Parathyroid adenoma (tissue), 2 donors: ENCODE measurements at regions not wholly inside any gene's neighbourhood (a gene's known extent, or its start where the extent isn't known, plus 50 kb on each side); places are given as distances from the start of the nearest gene placed in this dataset.

Experiments
- H2AFZ ChIP-seq: fragments of 300-600 bp; sonication (generic); one replicate; pipeline ENCODE4 v1.7.0; 2017; ENCODE audit warnings: antibody characterized with exemption, mild to moderate bottlenecking
- H3K27ac ChIP-seq: fragments of 300-600 bp; sonication (generic); one replicate; pipeline ENCODE4 v1.7.0; 2017
- H3K27me3 ChIP-seq: fragments of 300-600 bp; sonication (generic); one replicate; pipeline ENCODE4 v1.7.0; 2017; ENCODE audit warnings: low read length; ENCODE audit not compliant: control insufficient read depth, insufficient read depth
- H3K36me3 ChIP-seq: fragments of 300-600 bp; sonication (generic); one replicate; pipeline ENCODE4 v1.7.0; 2017; ENCODE audit warnings: low read length; ENCODE audit not compliant: control insufficient read depth, insufficient read depth
- H3K4me1 ChIP-seq: fragments of 300-600 bp; sonication (generic); one replicate; pipeline ENCODE4 v1.7.0; 2017; ENCODE audit warnings: control low read depth
- H3K4me2 ChIP-seq: fragments of 300-600 bp; sonication (generic); one replicate; pipeline ENCODE4 v1.7.0; 2017; ENCODE audit warnings: low read length
- H3K4me3 ChIP-seq: fragments of 300-600 bp; sonication (generic); one replicate; pipeline ENCODE4 v1.7.0; 2017; ENCODE audit warnings: low read depth, low read length
- H3K79me2 ChIP-seq: fragments of 300-600 bp; sonication (generic); one replicate; pipeline ENCODE4 v1.7.0; 2017; ENCODE audit warnings: control low read depth
- H3K9ac ChIP-seq: fragments of 300-600 bp; sonication (generic); one replicate; pipeline ENCODE4 v1.7.0; 2017; ENCODE audit warnings: mild to moderate bottlenecking
- H3K9me3 ChIP-seq: fragments of 300-600 bp; sonication (generic); one replicate; pipeline ENCODE4 v1.7.0; 2017; ENCODE audit warnings: low read length; ENCODE audit not compliant: control insufficient read depth
- TF ChIP-seq, protein P1 (sequence below): fragments of 300-600 bp; sonication (generic); IDR thresholded peaks from one replicate; pipeline ENCODE4 v1.7.0; 2017; ENCODE audit warnings: antibody characterized with exemption, mild to moderate bottlenecking
- donor health status: primary hyperparathyroidism.

DNA sequence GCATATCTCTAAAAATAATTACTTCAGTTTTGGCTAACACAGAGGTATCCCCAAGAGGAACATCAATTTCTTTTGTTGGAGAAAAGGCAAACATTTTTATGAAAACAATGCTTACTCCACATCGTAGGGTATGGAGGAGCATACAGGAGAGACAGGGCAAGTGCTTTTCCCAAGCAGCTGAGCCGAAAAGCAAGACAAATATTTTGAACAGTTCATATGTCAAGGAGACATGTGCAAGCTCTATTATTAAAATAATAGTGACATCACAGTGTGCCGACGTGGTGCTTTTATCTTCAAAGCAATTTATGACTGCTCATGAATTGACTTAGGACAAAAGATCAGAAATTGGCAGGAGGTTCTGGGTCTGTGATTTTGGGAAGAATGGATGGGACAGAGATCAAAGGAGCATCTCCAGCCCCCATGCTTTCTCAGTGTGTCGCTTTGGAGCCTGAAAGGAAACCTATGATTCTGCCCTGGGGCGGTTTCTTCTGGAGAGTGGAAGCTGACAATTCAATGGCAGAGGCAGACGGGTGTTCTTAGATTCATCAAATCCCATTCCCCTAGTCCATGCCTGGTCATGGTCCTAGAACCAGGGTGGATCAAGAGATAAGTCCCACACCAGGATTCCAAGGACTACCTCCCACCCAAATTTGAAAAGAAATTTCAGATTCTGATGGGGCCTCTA, 97.1 kb downstream of the JCAD start:
- Histone ChIP-seq H3K9me3 (no peaks in the 10 kb centered on the region), H3K4me1 (peaks cover 9% of the 10 kb centered on the region), H3K79me2 (no peaks in the 10 kb centered on the region)

DNA sequence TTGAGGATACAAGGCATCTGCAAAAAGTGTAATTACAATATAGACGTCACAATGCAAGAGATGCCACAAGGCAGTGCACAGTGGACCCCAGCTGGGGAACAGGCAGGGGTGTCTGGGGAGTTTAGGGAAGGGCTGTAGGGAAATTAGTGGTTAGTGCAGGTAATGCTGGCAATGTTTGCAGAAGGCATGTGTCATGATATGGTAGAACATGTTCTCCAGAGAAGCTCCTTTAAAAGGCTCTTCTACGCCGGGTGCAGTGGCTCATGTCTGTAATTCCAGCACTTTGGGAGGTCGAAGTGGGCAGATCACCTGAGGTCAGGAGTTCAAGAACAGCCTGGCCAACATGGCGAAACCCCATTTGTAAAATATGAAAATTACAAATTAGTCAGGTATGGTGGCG, 98.0 kb downstream of the JCAD start:
- H3K4me1 ChIP-seq, result peaks cover 9% of the 10 kb centered on the region
- H3K27me3 ChIP-seq, result no peaks in the 10 kb centered on the region
- no peaks in the 10 kb centered on the region for H3K36me3 ChIP-seq
- H3K27ac ChIP-seq, result no peak overlapping the region
- H3K9ac ChIP-seq, result no peak overlapping the region
- H2AFZ ChIP-seq, result no peak overlapping the region
- H3K9me3 ChIP-seq, result no peaks in the 10 kb centered on the region
- H3K4me2 ChIP-seq, result no peak overlapping the region
- no peak overlapping the region for H3K4me3 ChIP-seq
- H3K79me2 ChIP-seq, result no peaks in the 10 kb centered on the region
- TF ChIP-seq, protein P1, sequence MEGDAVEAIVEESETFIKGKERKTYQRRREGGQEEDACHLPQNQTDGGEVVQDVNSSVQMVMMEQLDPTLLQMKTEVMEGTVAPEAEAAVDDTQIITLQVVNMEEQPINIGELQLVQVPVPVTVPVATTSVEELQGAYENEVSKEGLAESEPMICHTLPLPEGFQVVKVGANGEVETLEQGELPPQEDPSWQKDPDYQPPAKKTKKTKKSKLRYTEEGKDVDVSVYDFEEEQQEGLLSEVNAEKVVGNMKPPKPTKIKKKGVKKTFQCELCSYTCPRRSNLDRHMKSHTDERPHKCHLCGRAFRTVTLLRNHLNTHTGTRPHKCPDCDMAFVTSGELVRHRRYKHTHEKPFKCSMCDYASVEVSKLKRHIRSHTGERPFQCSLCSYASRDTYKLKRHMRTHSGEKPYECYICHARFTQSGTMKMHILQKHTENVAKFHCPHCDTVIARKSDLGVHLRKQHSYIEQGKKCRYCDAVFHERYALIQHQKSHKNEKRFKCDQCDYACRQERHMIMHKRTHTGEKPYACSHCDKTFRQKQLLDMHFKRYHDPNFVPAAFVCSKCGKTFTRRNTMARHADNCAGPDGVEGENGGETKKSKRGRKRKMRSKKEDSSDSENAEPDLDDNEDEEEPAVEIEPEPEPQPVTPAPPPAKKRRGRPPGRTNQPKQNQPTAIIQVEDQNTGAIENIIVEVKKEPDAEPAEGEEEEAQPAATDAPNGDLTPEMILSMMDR, result no peak

More for the DNA sequence above, 97.1 kb downstream of the JCAD start:
- TF ChIP-seq, protein P1, result no peak
- Histone ChIP-seq H3K4me3 (no peak overlapping the region), H2AFZ (no peak overlapping the region), H3K4me2 (no peak overlapping the region), H3K27ac (no peak overlapping the region), H3K27me3 (no peaks in the 10 kb centered on the region), H3K36me3 (no peaks in the 10 kb centered on the region), H3K9ac (no peak overlapping the region)

DNA sequence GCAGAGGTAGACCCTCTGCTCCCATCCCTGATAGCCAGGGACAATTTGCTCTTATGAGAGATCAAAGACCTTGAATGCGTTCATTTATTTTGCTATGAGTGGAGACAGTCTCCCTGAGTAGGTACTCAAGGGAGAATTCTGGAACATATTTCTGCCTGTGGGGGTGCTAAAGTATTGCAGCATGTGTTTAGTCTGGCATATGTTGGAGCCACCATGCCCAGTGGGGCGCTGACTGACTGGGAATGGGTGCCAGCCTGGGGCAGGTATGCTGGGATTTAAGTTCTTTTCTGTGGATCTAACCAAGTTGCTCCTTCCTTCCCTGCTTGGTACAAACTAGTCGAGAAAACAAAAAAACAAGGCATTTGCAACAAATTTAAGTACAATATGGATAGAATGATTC, 99.1 kb downstream of the JCAD start:
- H3K4me1 ChIP-seq, result peaks cover 9% of the 10 kb centered on the region
- H2AFZ ChIP-seq, result no peak overlapping the region
- no peaks in the 10 kb centered on the region for H3K36me3 ChIP-seq
- no peak overlapping the region for H3K4me3 ChIP-seq
- TF ChIP-seq, protein P1, result no peak
- H3K27me3 ChIP-seq, result no peaks in the 10 kb centered on the region
- no peak overlapping the region for H3K9ac ChIP-seq
- no peak overlapping the region for H3K27ac ChIP-seq
- H3K79me2 ChIP-seq, result no peaks in the 10 kb centered on the region
- H3K9me3 ChIP-seq, result no peaks in the 10 kb centered on the region
- no peak overlapping the region for H3K4me2 ChIP-seq

DNA sequence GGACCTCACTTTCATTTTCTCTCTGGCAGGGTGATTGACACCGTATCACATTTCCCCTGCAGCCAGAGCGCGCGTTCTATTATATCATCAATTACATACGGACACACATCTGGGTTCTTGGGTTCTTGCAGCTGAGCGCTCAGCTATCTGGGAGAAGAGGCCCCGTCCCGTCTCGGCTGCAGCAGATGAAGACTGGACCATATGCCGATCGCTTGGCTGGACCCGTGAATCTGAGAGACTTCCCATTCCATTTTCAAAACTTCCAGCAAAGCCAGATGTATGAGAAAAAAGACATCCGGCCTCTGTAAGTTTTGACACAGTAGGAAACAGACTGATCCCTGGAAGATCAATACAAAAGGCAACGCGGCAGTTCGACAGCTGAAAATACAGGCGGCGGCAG, 99.8 kb downstream of the JCAD start:
- Histone ChIP-seq H3K79me2 (no peaks in the 10 kb centered on the region), H3K4me3 (no peak overlapping the region), H3K4me1 (peaks cover 9% of the 10 kb centered on the region), H3K27me3 (no peaks in the 10 kb centered on the region), H3K36me3 (no peaks in the 10 kb centered on the region), H3K27ac (no peak overlapping the region), H3K9ac (no peak overlapping the region), H3K4me2 (no peak overlapping the region), H3K9me3 (no peaks in the 10 kb centered on the region), H2AFZ (no peak overlapping the region)
- TF ChIP-seq, protein P1, result no peak

DNA sequence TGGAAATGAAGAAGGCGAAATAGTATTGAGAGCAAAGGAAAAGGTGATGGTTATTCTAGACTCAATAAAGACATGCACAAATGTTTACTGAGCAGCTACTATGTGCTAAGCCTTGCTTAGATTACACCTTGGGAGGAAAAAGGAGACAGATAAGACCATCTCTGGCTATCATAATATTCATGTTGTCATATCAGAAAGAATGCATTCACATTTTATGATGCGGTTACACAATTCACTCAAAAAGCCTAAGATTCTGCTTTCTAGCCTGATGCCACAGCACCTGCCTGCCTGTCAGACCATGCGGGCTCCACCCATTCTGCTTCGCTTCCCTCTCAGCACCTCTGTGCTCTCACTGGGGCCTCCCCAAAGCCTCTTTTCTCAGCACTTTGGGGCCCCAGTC, 100.9 kb downstream of the JCAD start:
- H3K4me3 ChIP-seq, result no peak overlapping the region
- TF ChIP-seq, protein P1, result no peak
- no peaks in the 10 kb centered on the region for H3K79me2 ChIP-seq
- H3K9me3 ChIP-seq, result no peaks in the 10 kb centered on the region
- H3K27me3 ChIP-seq, result no peaks in the 10 kb centered on the region
- peaks cover 9% of the 10 kb centered on the region for H3K4me1 ChIP-seq
- H2AFZ ChIP-seq, result no peak overlapping the region
- H3K36me3 ChIP-seq, result no peaks in the 10 kb centered on the region
- no peak overlapping the region for H3K27ac ChIP-seq
- no peak overlapping the region for H3K4me2 ChIP-seq
- no peak overlapping the region for H3K9ac ChIP-seq
